GM23248 (cell line): ENCODE measurements at regions not wholly inside any gene's neighbourhood (a gene's known extent, or its start where the extent isn't known, plus 50 kb on each side); places are given as distances from the start of the nearest gene placed in this dataset.

Experiments used
- DNase-seq: peaks from one replicate; pipeline ENCODE4 v3.0.0-alpha.2; 2015
- H2AFZ ChIP-seq: fragments of 200-600 bp; sonication (generic); 2 replicates; pipeline ENCODE4 v1.6.1; 2016; ENCODE audit warnings: antibody characterized with exemption
- H3F3A ChIP-seq: fragments of 200-600 bp; sonication (generic); 2 replicates; pipeline ENCODE4 v1.6.1; 2016; ENCODE audit warnings: mild to moderate bottlenecking, antibody characterized with exemption, mixed run types; ENCODE audit not compliant: insufficient read depth
- H3K27ac ChIP-seq: fragments of 200-600 bp; sonication (generic); 2 replicates; pipeline ENCODE4 v1.5.1; 2016; ENCODE audit warnings: mild to moderate bottlenecking
- H3K27me3 ChIP-seq: fragments of 200-600 bp; sonication (generic); replicated peaks from 2 replicates; pipeline ENCODE4 v1.6.1; 2016; ENCODE audit warnings: mild to moderate bottlenecking; ENCODE audit not compliant: insufficient read depth
- H3K36me3 ChIP-seq: fragments of 200-600 bp; sonication (generic); 2 replicates; pipeline ENCODE4 v1.6.1; 2016; ENCODE audit warnings: low read depth, mild to moderate bottlenecking
- H3K4me1 ChIP-seq: fragments of 200-600 bp; sonication (generic); 2 replicates; pipeline ENCODE4 v1.6.1; 2016; ENCODE audit warnings: mild to moderate bottlenecking; ENCODE audit not compliant: insufficient read depth
- H3K4me2 ChIP-seq: fragments of 200-600 bp; sonication (generic); one replicate; pipeline ENCODE4 v1.6.1; 2016; ENCODE audit warnings: mild to moderate bottlenecking; ENCODE audit not compliant: unreplicated experiment
- H3K4me3 ChIP-seq: fragments of 200-600 bp; sonication (generic); 2 replicates; pipeline ENCODE4 v1.5.1; 2016; ENCODE audit warnings: mild to moderate bottlenecking
- H3K79me2 ChIP-seq: fragments of 200-600 bp; sonication (generic); 2 replicates; pipeline ENCODE4 v1.6.1; 2016; ENCODE audit warnings: mild to moderate bottlenecking; ENCODE audit not compliant: insufficient read depth
- H3K9ac ChIP-seq: fragments of 200-600 bp; sonication (generic); 2 replicates; pipeline ENCODE4 v1.6.1; 2016; ENCODE audit warnings: mild to moderate bottlenecking
- H3K9me2 ChIP-seq: fragments of 200-600 bp; sonication (generic); 2 replicates; pipeline ENCODE4 v1.6.1; 2016; ENCODE audit warnings: mixed run types, mild to moderate bottlenecking, moderate library complexity; ENCODE audit not compliant: insufficient read depth
- H3K9me3 ChIP-seq: fragments of 200-600 bp; sonication (generic); one replicate; pipeline ENCODE4 v1.6.1; 2017; ENCODE audit warnings: low read depth
- H4K20me1 ChIP-seq: fragments of 200-600 bp; sonication (generic); 2 replicates; pipeline ENCODE4 v1.6.0; 2016; ENCODE audit not compliant: insufficient read depth
- EZH2 ChIP-seq: fragments of 200-600 bp; sonication (generic); IDR thresholded peaks from 2 replicates; pipeline ENCODE4 v1.6.1; 2018; ENCODE audit warnings: antibody characterized with exemption, mild to moderate bottlenecking; ENCODE audit not compliant: insufficient read depth, poor library complexity, severe bottlenecking
- EZH2phosphoT487 ChIP-seq: fragments of 200-600 bp; sonication (generic); IDR thresholded peaks from 2 replicates; pipeline ENCODE4 v1.6.1; 2018; ENCODE audit warnings: antibody characterized with exemption, moderate library complexity, mild to moderate bottlenecking, low read depth; ENCODE audit not compliant: insufficient read depth
- WGBS, 2 experiments: methylation state at CpG; one replicate each; pipeline ENCODE4 v1.1.6; 2015 to 2017; ENCODE audit warnings: low lambda C conversion rate in 2 of 2, low coverage in 1 of 2; ENCODE audit errors: missing lambda C conversion rate in 2 of 2; 5-methylcytosine and 5-hydroxymethylcytosine counted together
- in situ Hi-C: fragments of 300-500 bp; cut with MboI; formaldehyde crosslinking; loops from 2 replicates; pipeline ENCODE4 v1.15.0; 2020

DNA sequence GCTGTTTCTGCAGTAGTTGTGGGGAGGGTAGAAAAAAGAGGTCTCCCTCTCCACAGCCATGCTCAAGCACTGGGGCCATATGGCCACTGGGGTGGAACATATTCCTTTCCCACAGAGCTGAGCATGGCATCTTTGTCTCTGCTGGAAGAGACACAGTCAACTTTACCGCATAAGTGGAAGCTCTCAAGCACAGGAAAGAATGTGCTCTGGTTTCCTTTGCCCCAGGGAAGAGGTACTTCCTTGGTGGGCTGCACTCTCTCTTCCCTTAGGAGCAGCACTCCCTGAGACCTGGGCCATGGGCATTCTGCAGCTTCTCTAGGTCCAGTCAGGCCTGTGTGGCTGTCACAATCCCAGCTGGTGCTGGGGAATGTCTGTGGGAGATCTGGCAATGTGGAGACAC, 168.5 kb upstream of the ACTBL2 start:
- DNase-seq = no peak
- Histone ChIP-seq H3K79me2 (no peaks in the 10 kb centered on the region), H3K9me3 (no peaks in the 10 kb centered on the region), H3K9ac (no peak overlapping the region), H3K27me3 (no peaks in the 10 kb centered on the region), H3K4me1 (no peaks in the 10 kb centered on the region), H3K27ac (no peak overlapping the region), H3K4me3 (no peak overlapping the region), H2AFZ (no peak overlapping the region), H3F3A (no peaks in the 10 kb centered on the region), H3K4me2 (no peak overlapping the region), H4K20me1 (no peaks in the 10 kb centered on the region), H3K9me2 (no peaks in the 10 kb centered on the region), H3K36me3 (no peaks in the 10 kb centered on the region)
- in situ Hi-C loops = loop anchor here (25.0 kb wide), 1 partner anchor 811 kb away; the partner anchor contains the start of gene PLK2
- WGBS, 2 experiments = 73 to 95% methylated on average over 1 of the region's 1 CpG
- no peak for TF ChIP-seq EZH2

DNA sequence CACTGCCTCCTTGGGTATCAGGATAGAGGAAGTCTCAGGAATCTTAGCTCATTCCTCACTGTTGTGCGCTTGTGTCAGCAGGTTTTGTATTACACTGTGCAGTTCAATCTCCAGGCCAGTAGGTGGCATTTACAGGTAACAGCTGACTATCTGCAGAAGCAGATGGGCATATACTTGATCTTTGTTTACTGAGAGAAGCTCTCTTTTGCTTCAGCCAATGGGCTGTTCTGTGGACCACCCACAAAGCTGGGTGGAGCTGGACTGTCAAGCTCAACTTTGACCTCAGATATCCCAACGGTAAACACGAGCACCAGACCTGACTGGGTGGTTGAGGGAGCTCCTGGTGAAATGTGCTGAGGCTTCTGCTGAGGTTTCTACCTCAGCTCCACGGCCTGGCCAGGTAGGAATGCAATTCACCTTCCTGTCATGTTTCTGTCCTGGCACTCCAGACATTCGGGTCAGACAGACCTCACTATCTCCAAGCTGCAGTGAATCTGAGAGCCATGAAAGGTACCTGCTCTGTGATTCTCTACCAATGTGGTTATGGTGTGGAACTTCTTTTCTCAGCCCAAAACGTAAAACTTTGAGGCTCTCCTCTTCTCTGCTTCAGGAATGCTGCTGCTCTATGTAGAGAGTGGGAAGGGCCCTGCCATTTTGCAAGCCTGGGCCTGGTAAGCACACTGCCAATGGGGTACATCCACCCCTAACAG, 167.9 kb upstream of the ACTBL2 start:
- 70 to 71% methylated on average over 6 of the region's 6 CpGs for WGBS, 2 experiments
- Histone ChIP-seq H3K9ac (no peak overlapping the region), H3K27ac (no peak overlapping the region), H3K4me3 (no peak overlapping the region), H3K9me3 (no peaks in the 10 kb centered on the region), H3K9me2 (no peaks in the 10 kb centered on the region), H3K4me2 (no peak overlapping the region), H3K79me2 (no peaks in the 10 kb centered on the region), H2AFZ (no peak overlapping the region), H3K4me1 (no peaks in the 10 kb centered on the region), H3K27me3 (no peaks in the 10 kb centered on the region), H3F3A (no peaks in the 10 kb centered on the region), H4K20me1 (no peaks in the 10 kb centered on the region), H3K36me3 (no peaks in the 10 kb centered on the region)
- TF ChIP-seq EZH2 (no peak), EZH2phosphoT487 (no peak)
- in situ Hi-C loops = loop anchor here (25.0 kb wide), 1 partner anchor 812 kb away; the partner anchor contains the start of gene PLK2
- peak; percentile 70 for DNase-seq

DNA sequence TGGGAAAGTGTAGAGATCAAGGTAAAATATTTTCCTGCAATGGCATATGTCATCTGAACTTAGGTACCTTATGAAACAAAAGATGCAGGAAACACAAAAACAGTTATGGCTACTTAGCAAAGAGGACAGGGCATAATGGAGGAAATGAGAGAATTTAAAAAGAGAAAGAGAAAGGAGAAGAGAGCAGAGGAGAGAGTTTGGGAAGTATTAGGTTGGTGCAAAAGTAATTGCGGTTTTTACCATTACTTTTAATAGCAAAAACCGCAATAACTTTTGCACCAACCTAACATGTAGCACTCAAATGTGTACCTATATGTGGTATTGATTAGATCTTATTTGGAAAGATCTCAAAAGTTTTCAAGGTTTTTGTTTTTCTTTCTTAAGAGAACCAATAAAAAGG, 160.1 kb upstream of the ACTBL2 start:
- Histone ChIP-seq H3K9ac (no peak overlapping the region), H3K9me2 (no peaks in the 10 kb centered on the region), H3K79me2 (no peaks in the 10 kb centered on the region), H3K4me3 (no peak overlapping the region), H2AFZ (no peak overlapping the region), H3K4me1 (no peaks in the 10 kb centered on the region), H3K36me3 (no peaks in the 10 kb centered on the region), H3K27ac (no peak overlapping the region), H3K9me3 (no peaks in the 10 kb centered on the region), H3K4me2 (no peak overlapping the region), H3F3A (no peaks in the 10 kb centered on the region), H4K20me1 (no peaks in the 10 kb centered on the region), H3K27me3 (peaks cover 4% of the 10 kb centered on the region; the same call in 1 of the 2 replicates)
- 96 to 98% methylated on average over 2 of the region's 2 CpGs for WGBS, 2 experiments
- TF ChIP-seq EZH2 = no peak
- no peak for TF ChIP-seq EZH2phosphoT487
- no peak for DNase-seq
- in situ Hi-C loops = no loop called here

DNA sequence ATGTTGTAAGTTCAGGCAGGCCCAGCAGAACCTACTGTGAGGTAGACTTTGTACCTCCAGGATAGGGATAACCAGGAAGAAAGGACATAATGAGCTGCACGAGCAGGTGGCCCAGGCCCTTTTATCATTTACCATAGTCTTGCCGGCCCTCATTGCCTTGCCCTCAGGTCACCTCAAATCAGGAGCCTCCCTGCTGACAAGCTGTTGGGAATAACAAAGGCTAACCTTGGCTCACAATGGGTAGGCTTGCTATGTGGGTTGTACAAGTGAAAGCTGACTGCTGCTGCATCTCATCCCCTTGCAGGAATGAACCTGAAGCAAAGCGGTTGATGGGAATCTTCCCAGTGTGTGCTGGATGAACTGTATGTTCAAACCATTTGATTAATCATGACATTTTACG, 159.5 kb upstream of the ACTBL2 start:
- DNase-seq = no peak
- Histone ChIP-seq H3K36me3 (no peaks in the 10 kb centered on the region), H3K4me1 (no peaks in the 10 kb centered on the region), H3K9ac (no peak overlapping the region), H3K4me3 (no peak overlapping the region), H3K79me2 (no peaks in the 10 kb centered on the region), H3K9me3 (no peaks in the 10 kb centered on the region), H2AFZ (no peak overlapping the region), H3K27ac (no peak overlapping the region), H3K27me3 (peaks cover 4% of the 10 kb centered on the region; the same call in 1 of the 2 replicates), H3K9me2 (no peaks in the 10 kb centered on the region), H3K4me2 (no peak overlapping the region), H3F3A (no peaks in the 10 kb centered on the region), H4K20me1 (no peaks in the 10 kb centered on the region)
- in situ Hi-C loops = no loop called here
- WGBS, 2 experiments = 67 to 78% methylated on average over 4 of the region's 4 CpGs
- no peak for TF ChIP-seq EZH2phosphoT487
- TF ChIP-seq EZH2 = no peak
